GM12878 (cell line): ENCODE measurements at regions not wholly inside any gene's neighbourhood (a gene's known extent, or its start where the extent isn't known, plus 50 kb on each side); places are given as distances from the start of the nearest gene placed in this dataset.

Experiments used
- ATAC-seq: fragments of 200-7000 bp; cut with Tn5 transposase; 3 replicates; pipeline ENCODE4 v1.9.1; 2020; ENCODE audit warnings: mild to moderate bottlenecking, moderate library complexity
- BruUV-seq: library from RNA; stranded (reverse); fragments of 400-500 nt; replicated peaks from 2 replicates; lab custom pipeline; 2021; lab: Mats Ljungman, UMichigan
- CTCF ChIA-PET: fragments of 300-600 bp; sonication (Branson Sonifier 250); formaldehyde crosslinking; extraction: SDS; loops from one replicate; lab custom pipeline; 2021; ENCODE audit warnings: inconsistent platforms; lab: Yijun Ruan, JAX
- POLR2A ChIA-PET: fragments of 350-600 bp; formaldehyde crosslinking; extraction: SDS; loops from one replicate; lab custom pipeline; 2021; ENCODE audit warnings: inconsistent platforms; lab: Charles Lee
- RAD21 ChIA-PET: fragments of 300-600 bp; sonication (Branson Sonifier 250); formaldehyde crosslinking; loops from one replicate; lab custom pipeline; 2023; ENCODE audit warnings: antibody characterized with exemption; ENCODE audit not compliant: unreplicated experiment; lab: Charles Lee
- SMC1A ChIA-PET: fragments of 300-600 bp; sonication (Branson Sonifier 250); formaldehyde crosslinking; loops from one replicate; lab custom pipeline; 2023; ENCODE audit not compliant: unreplicated experiment, uncharacterized antibody; lab: Charles Lee
- DNase-seq: peaks from one replicate; pipeline ENCODE4 v3.0.0-alpha.2; 2011; ENCODE audit warnings: low read depth, low spot score
- FAIRE-seq: peaks from 3 replicates; lab custom pipeline; 2011; peaks lifted over from hg19 to GRCh38; lab: Jason Lieb, UNC
- H2AFZ ChIP-seq: 2 replicates; pipeline ENCODE4 v1.6.0; 2011; ENCODE audit warnings: low read depth, low read length, control low read depth; ENCODE audit not compliant: control insufficient read depth
- H3K27ac ChIP-seq: 2 replicates; pipeline ENCODE4 v1.5.1; 2011; ENCODE audit warnings: control low read depth; ENCODE audit not compliant: control insufficient read depth, insufficient read depth
- H3K27me3 ChIP-seq, 2 experiments: replicated peaks in 1 of 2; 2 replicates each; pipeline versions ENCODE4 v1.6.0 to v1.6.1; 2011; ENCODE audit warnings: low read length in 1 of 2; ENCODE audit not compliant: control insufficient read depth in 2 of 2, insufficient read depth in 2 of 2
- H3K36me3 ChIP-seq, 2 experiments: 2 replicates each; pipeline ENCODE4 v1.5.1; 2011; ENCODE audit warnings: low read length in 1 of 2; ENCODE audit not compliant: control insufficient read depth in 2 of 2, insufficient read depth in 2 of 2
- H3K4me1 ChIP-seq: 2 replicates; pipeline ENCODE4 v1.6.1; 2011; ENCODE audit warnings: mild to moderate bottlenecking, low read length, moderate library complexity, mixed read lengths; ENCODE audit not compliant: control insufficient read depth, insufficient read depth
- H3K4me2 ChIP-seq: 2 replicates; pipeline ENCODE4 v1.6.0; 2011; ENCODE audit warnings: control low read depth; ENCODE audit not compliant: control insufficient read depth, insufficient read depth
- H3K4me3 ChIP-seq: fragments of 200-600 bp; sonication (generic); 2 replicates; pipeline ENCODE4 v1.5.1; 2016
- H3K79me2 ChIP-seq: 2 replicates; pipeline ENCODE4 v1.6.0; 2011; ENCODE audit warnings: low read length; ENCODE audit not compliant: control insufficient read depth, insufficient read depth
- H3K9ac ChIP-seq: 2 replicates; pipeline ENCODE4 v1.8.0; 2011; ENCODE audit warnings: low read length, control low read depth, mixed read lengths; ENCODE audit not compliant: control insufficient read depth, insufficient read depth
- H3K9me3 ChIP-seq: replicated peaks from 3 replicates; pipeline ENCODE4 v1.5.1; 2011; ENCODE audit warnings: mild to moderate bottlenecking, low read length; ENCODE audit not compliant: control insufficient read depth, insufficient read depth
- H4K20me1 ChIP-seq: 2 replicates; pipeline ENCODE4 v1.6.0; 2011; ENCODE audit not compliant: control insufficient read depth, insufficient read depth
- GABPA ChIP-seq: IDR thresholded peaks from 2 replicates; pipeline ENCODE4 v1.6.1; 2014; ENCODE audit warnings: antibody characterized with exemption, low read depth, mild to moderate bottlenecking, inconsistent platforms
- MYB ChIP-seq: fragments of 150-350 bp; IDR thresholded peaks from 2 replicates; pipeline ENCODE4 v1.6.1; 2014; ENCODE audit warnings: mild to moderate bottlenecking, low read depth, low read length, borderline replicate concordance
- NRF1 ChIP-seq: conservative IDR thresholded peaks from 2 replicates; pipeline ENCODE4 v1.6.1; 2011; ENCODE audit warnings: mild to moderate bottlenecking, low read depth, low read length, improper control_type of control experiment
- POU2F2 ChIP-seq: IDR thresholded peaks from 3 replicates; pipeline ENCODE4 v1.6.1; 2011; ENCODE audit warnings: low read depth, mild to moderate bottlenecking, low read length, borderline replicate concordance
- SP1 ChIP-seq: IDR thresholded peaks from one replicate; pipeline ENCODE4 v1.6.1; 2011; ENCODE audit warnings: low read depth, low read length
- ZBED1 ChIP-seq: IDR thresholded peaks from 2 replicates; pipeline ENCODE4 v1.6.1; 2016; ENCODE audit warnings: borderline replicate concordance
- ZNF384 ChIP-seq: IDR thresholded peaks from 2 replicates; pipeline ENCODE4 v1.6.1; 2012; ENCODE audit warnings: low read depth, mild to moderate bottlenecking, low read length, improper control_type of control experiment, borderline replicate concordance
- WGBS: methylation state at CpG from one replicate; pipeline ENCODE4 v1.1.6; 2016; ENCODE audit warnings: low lambda C conversion rate; ENCODE audit not compliant: insufficient replicate concordance, insufficient coverage; ENCODE audit errors: missing lambda C conversion rate; 5-methylcytosine and 5-hydroxymethylcytosine counted together
- in situ Hi-C: fragments of 300-500 bp; cut with MboI; formaldehyde crosslinking; loops from 9 replicates; pipeline ENCODE4 v1.14.3; 2018; ENCODE audit warnings: mixed read lengths
- intact Hi-C: fragments of 100-400 bp; cut with micrococcal nuclease; formaldehyde crosslinking; loops from one replicate; pipeline ENCODE4 v1.14.2; 2022; ENCODE audit not compliant: unreplicated experiment
- TF ChIP-seq, protein P1 (sequence below): fragments of 450-650 bp; IDR thresholded peaks from 2 replicates; pipeline ENCODE4 v1.6.1; 2017; ENCODE audit warnings: mild to moderate bottlenecking, moderate library complexity
- TF ChIP-seq, protein P2 (sequence below): IDR thresholded peaks from 2 replicates; pipeline ENCODE4 v1.6.1; 2012; ENCODE audit warnings: low read length, inconsistent platforms
- TF ChIP-seq, protein P3 (sequence below): fragments of 450-650 bp; formaldehyde crosslinking; IDR thresholded peaks from 2 replicates; pipeline ENCODE4 v1.5.0; 2022; ENCODE audit warnings: mild to moderate bottlenecking, missing genetic modification characterization

DNA sequence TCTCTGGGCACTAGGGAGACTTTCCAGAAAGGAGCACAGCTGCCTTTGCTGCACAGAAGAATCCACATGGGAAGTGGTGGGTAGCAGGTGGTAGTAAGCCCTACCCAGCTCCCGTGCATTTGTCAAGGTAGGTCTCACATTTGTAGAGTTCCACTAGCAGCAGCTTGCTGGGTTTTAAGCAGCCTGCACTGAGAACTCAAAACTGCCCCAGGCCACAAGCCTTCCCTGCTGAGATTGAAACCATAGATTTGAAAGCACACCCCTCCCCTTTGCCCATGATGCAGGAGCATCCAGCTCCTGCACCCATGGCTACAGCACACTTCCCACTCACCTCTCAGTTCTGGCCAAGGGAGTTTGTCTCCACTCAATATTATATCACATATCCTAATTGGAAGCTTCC lies 604.5 kb upstream of the STEAP1 start:
- TF ChIP-seq GABPA (no peak), NRF1 (no peak), SP1 (no peak), ZNF384 (no peak), POU2F2 (no peak), ZBED1 (no peak), MYB (no peak)
- TF ChIP-seq, protein P1, sequence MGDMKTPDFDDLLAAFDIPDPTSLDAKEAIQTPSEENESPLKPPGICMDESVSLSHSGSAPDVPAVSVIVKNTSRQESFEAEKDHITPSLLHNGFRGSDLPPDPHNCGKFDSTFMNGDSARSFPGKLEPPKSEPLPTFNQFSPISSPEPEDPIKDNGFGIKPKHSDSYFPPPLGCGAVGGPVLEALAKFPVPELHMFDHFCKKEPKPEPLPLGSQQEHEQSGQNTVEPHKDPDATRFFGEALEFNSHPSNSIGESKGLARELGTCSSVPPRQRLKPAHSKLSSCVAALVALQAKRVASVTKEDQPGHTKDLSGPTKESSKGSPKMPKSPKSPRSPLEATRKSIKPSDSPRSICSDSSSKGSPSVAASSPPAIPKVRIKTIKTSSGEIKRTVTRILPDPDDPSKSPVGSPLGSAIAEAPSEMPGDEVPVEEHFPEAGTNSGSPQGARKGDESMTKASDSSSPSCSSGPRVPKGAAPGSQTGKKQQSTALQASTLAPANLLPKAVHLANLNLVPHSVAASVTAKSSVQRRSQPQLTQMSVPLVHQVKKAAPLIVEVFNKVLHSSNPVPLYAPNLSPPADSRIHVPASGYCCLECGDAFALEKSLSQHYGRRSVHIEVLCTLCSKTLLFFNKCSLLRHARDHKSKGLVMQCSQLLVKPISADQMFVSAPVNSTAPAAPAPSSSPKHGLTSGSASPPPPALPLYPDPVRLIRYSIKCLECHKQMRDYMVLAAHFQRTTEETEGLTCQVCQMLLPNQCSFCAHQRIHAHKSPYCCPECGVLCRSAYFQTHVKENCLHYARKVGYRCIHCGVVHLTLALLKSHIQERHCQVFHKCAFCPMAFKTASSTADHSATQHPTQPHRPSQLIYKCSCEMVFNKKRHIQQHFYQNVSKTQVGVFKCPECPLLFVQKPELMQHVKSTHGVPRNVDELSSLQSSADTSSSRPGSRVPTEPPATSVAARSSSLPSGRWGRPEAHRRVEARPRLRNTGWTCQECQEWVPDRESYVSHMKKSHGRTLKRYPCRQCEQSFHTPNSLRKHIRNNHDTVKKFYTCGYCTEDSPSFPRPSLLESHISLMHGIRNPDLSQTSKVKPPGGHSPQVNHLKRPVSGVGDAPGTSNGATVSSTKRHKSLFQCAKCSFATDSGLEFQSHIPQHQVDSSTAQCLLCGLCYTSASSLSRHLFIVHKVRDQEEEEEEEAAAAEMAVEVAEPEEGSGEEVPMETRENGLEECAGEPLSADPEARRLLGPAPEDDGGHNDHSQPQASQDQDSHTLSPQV = no peak
- TF ChIP-seq, protein P2, sequence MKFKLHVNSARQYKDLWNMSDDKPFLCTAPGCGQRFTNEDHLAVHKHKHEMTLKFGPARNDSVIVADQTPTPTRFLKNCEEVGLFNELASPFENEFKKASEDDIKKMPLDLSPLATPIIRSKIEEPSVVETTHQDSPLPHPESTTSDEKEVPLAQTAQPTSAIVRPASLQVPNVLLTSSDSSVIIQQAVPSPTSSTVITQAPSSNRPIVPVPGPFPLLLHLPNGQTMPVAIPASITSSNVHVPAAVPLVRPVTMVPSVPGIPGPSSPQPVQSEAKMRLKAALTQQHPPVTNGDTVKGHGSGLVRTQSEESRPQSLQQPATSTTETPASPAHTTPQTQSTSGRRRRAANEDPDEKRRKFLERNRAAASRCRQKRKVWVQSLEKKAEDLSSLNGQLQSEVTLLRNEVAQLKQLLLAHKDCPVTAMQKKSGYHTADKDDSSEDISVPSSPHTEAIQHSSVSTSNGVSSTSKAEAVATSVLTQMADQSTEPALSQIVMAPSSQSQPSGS = no peak
- TF ChIP-seq, protein P3, sequence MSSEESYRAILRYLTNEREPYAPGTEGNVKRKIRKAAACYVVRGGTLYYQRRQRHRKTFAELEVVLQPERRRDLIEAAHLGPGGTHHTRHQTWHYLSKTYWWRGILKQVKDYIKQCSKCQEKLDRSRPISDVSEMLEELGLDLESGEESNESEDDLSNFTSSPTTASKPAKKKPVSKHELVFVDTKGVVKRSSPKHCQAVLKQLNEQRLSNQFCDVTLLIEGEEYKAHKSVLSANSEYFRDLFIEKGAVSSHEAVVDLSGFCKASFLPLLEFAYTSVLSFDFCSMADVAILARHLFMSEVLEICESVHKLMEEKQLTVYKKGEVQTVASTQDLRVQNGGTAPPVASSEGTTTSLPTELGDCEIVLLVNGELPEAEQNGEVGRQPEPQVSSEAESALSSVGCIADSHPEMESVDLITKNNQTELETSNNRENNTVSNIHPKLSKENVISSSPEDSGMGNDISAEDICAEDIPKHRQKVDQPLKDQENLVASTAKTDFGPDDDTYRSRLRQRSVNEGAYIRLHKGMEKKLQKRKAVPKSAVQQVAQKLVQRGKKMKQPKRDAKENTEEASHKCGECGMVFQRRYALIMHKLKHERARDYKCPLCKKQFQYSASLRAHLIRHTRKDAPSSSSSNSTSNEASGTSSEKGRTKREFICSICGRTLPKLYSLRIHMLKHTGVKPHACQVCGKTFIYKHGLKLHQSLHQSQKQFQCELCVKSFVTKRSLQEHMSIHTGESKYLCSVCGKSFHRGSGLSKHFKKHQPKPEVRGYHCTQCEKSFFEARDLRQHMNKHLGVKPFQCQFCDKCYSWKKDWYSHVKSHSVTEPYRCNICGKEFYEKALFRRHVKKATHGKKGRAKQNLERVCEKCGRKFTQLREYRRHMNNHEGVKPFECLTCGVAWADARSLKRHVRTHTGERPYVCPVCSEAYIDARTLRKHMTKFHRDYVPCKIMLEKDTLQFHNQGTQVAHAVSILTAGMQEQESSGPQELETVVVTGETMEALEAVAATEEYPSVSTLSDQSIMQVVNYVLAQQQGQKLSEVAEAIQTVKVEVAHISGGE (CRISPR knock-in tag) = no peak
- Histone ChIP-seq H3K9me3 (no peaks in the 10 kb centered on the region), H3K4me1 (no peaks in the 10 kb centered on the region)

More for the DNA sequence above, 604.5 kb upstream of the STEAP1 start:
- in situ Hi-C loops (no loop called here), intact Hi-C loops (no loop called here)
- ChIA-PET CTCF (interaction anchor here (0.9 kb wide), 1 partner anchor 10 kb away, joined by 3 read pairs; no protein-coding TSS in a partner anchor), POLR2A (no interaction called here), RAD21 (no interaction called here), SMC1A (interaction anchor here (1.3 kb wide), 1 partner anchor 11 kb away, joined by 4 read pairs; no protein-coding TSS in a partner anchor)
- no peak overlapping the region for H3K27ac ChIP-seq
- no peaks in the 10 kb centered on the region for H4K20me1 ChIP-seq
- H3K4me3 ChIP-seq = no peak overlapping the region
- DNase-seq (no peak), FAIRE-seq (no peak), ATAC-seq (no peak)
- 0% methylated on average over 1 of the region's 1 CpG for WGBS
- H3K79me2 ChIP-seq = no peaks in the 10 kb centered on the region
- H3K27me3 ChIP-seq = no peaks in the 10 kb centered on the region
- no peak overlapping the region for H3K4me2 ChIP-seq
- BruUV-seq = no TSS peak
- H3K9ac ChIP-seq = no peak overlapping the region
- no peak overlapping the region for H2AFZ ChIP-seq
- no peaks in the 10 kb centered on the region for H3K36me3 ChIP-seq
